Chondrocyte (in vitro differentiated cells): ENCODE measurements at regions not wholly inside any gene's neighbourhood (a gene's known extent, or its start where the extent isn't known, plus 50 kb on each side); places are given as distances from the start of the nearest gene placed in this dataset.
"Not testable (repeated sequence)": the region's sequence is repeated elsewhere in the genome, so short reads cannot be mapped to it uniquely, and the experiment has no call there.

Experiments used
- DNase-seq: peaks from one replicate; pipeline ENCODE4 v3.0.0; 2021; ENCODE audit warnings: mixed read lengths, low spot score
- H3K27ac Mint-ChIP-seq: one replicate; pipeline ENCODE4 v1.8.0; 2021; ENCODE audit warnings: mild to moderate bottlenecking, moderate library complexity, mixed read lengths; ENCODE audit not compliant: unreplicated experiment
- H3K27me3 Mint-ChIP-seq: 2 replicates; pipeline ENCODE4 v1.8.0; 2021; ENCODE audit warnings: low read depth, mixed read lengths
- H3K36me3 Mint-ChIP-seq: 2 replicates; pipeline ENCODE4 v1.8.0; 2021; ENCODE audit warnings: low read depth, mixed read lengths
- H3K4me1 Mint-ChIP-seq: 2 replicates; pipeline ENCODE4 v1.8.0; 2021; ENCODE audit warnings: low read depth, mild to moderate bottlenecking, mixed read lengths
- H3K4me3 Mint-ChIP-seq: one replicate; pipeline ENCODE4 v1.8.0; 2021; ENCODE audit warnings: mild to moderate bottlenecking, moderate library complexity, mixed read lengths; ENCODE audit not compliant: unreplicated experiment
- H3K9me3 Mint-ChIP-seq: 2 replicates; pipeline ENCODE4 v1.8.0; 2021; ENCODE audit warnings: low read depth, mixed read lengths
- CTCF ChIP-seq: fragments of 200-600 bp; sonication (generic); IDR thresholded peaks from 2 replicates; pipeline ENCODE4 v1.5.0; 2021; ENCODE audit warnings: antibody characterized with exemption, mild to moderate bottlenecking, moderate library complexity

GRCh38 chr2:76008001-76008702 is 297.4 kb upstream of the GCFC2 start:
- no peaks in the 10 kb centered on the region for H3K4me1 Mint-ChIP-seq
- no peaks in the 10 kb centered on the region for H3K36me3 Mint-ChIP-seq
- H3K9me3 Mint-ChIP-seq, result no peaks in the 10 kb centered on the region
- H3K4me3 Mint-ChIP-seq, result no peak overlapping the region
- TF ChIP-seq CTCF, result no peak
- H3K27me3 Mint-ChIP-seq, result peaks cover 5% of the 10 kb centered on the region
- H3K27ac Mint-ChIP-seq, result no peak overlapping the region
- no peak for DNase-seq

- no peak overlapping the region for H3K27ac Mint-ChIP-seq
- H3K36me3 Mint-ChIP-seq, result no peaks in the 10 kb centered on the region
- H3K27me3 Mint-ChIP-seq, result no peaks in the 10 kb centered on the region
- H3K4me1 Mint-ChIP-seq, result no peaks in the 10 kb centered on the region
- no peak for TF ChIP-seq CTCF
- DNase-seq, result no peak
- no peak overlapping the region for H3K4me3 Mint-ChIP-seq
- H3K9me3 Mint-ChIP-seq, result peaks cover 11% of the 10 kb centered on the region
Observed at GRCh38 chr2:76000425-76000824, 289.7 kb upstream of the GCFC2 start.

- Mint-ChIP-seq H3K27ac (no peak overlapping the region), H3K4me3 (no peak overlapping the region), H3K4me1 (no peaks in the 10 kb centered on the region), H3K36me3 (no peaks in the 10 kb centered on the region), H3K27me3 (no peaks in the 10 kb centered on the region), H3K9me3 (peaks cover 18% of the 10 kb centered on the region)
- DNase-seq, result no peak
- no peak for TF ChIP-seq CTCF
Observed at GRCh38 chr2:75998451-75998850, 287.7 kb upstream of the GCFC2 start.

- H3K9me3 Mint-ChIP-seq, result peaks cover 25% of the 10 kb centered on the region
- DNase-seq, result no peak
- H3K4me3 Mint-ChIP-seq, result no peak overlapping the region
- no peak overlapping the region for H3K27ac Mint-ChIP-seq
- no peaks in the 10 kb centered on the region for H3K4me1 Mint-ChIP-seq
- no peaks in the 10 kb centered on the region for H3K36me3 Mint-ChIP-seq
- TF ChIP-seq CTCF, result no peak
- no peaks in the 10 kb centered on the region for H3K27me3 Mint-ChIP-seq
Observed at GRCh38 chr2:75994759-75995158, 284.0 kb upstream of the GCFC2 start.

DNA sequence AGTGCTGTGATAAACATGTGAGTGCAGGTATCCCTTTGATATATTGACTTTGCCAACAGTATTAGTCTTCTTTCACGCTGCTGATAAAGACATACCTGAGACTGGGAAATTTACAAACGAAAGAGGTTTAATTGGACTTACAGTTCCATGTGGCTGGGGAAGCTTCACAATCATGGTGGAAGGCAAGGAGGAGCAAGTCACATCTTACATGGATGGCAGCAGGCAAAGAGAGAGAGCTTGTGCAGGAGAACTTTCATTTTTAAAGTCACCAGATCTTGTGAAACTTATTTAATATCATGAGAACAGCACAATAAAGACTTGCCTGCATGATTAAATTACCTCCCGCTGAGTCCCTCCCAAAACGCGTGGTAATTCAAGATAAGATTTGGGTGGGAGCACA is 277.9 kb upstream of the GCFC2 start:
- H3K27me3 Mint-ChIP-seq, H3K4me3 Mint-ChIP-seq, H3K4me1 Mint-ChIP-seq, DNase-seq, H3K36me3 Mint-ChIP-seq, H3K27ac Mint-ChIP-seq: not testable (repeated sequence)
- H3K9me3 Mint-ChIP-seq, result peaks cover 26% of the 10 kb centered on the region

- no peak for TF ChIP-seq CTCF
- no peak for DNase-seq
- H3K27ac Mint-ChIP-seq, result no peak overlapping the region
- H3K27me3 Mint-ChIP-seq, result peaks cover 11% of the 10 kb centered on the region
- H3K36me3 Mint-ChIP-seq, result no peaks in the 10 kb centered on the region
- H3K4me1 Mint-ChIP-seq, result no peaks in the 10 kb centered on the region
- H3K4me3 Mint-ChIP-seq, result no peak overlapping the region
- peaks cover 12% of the 10 kb centered on the region for H3K9me3 Mint-ChIP-seq
Observed at GRCh38 chr2:75986617-75987016, 275.9 kb upstream of the GCFC2 start.
